ENCODE measurements at regions not wholly inside any gene's neighbourhood (a gene's known extent, or its start where the extent isn't known, plus 50 kb on each side); places are given as distances from the start of the nearest gene placed in this dataset.

DNA sequence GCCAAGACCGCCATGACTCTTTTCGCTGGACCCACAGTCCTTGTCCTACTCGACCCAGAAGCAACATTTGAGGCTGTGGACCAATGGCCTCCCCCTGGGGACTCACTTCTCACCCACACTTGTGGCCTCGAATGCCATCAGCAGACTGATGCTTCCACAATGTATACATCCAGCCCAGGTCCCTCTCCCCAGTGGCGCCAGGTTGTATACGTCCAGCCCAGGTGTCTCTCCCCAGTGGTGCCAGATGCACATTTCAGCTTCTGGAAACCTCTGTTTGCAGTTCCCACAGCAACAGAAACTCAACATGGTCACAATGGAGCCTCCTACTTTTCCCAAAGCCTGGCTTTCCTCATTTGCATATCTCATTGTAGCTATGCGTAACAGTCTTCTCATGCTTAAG, 210.5 kb upstream of the RNF32 start:
- TF ChIP-seq, protein P1, sequence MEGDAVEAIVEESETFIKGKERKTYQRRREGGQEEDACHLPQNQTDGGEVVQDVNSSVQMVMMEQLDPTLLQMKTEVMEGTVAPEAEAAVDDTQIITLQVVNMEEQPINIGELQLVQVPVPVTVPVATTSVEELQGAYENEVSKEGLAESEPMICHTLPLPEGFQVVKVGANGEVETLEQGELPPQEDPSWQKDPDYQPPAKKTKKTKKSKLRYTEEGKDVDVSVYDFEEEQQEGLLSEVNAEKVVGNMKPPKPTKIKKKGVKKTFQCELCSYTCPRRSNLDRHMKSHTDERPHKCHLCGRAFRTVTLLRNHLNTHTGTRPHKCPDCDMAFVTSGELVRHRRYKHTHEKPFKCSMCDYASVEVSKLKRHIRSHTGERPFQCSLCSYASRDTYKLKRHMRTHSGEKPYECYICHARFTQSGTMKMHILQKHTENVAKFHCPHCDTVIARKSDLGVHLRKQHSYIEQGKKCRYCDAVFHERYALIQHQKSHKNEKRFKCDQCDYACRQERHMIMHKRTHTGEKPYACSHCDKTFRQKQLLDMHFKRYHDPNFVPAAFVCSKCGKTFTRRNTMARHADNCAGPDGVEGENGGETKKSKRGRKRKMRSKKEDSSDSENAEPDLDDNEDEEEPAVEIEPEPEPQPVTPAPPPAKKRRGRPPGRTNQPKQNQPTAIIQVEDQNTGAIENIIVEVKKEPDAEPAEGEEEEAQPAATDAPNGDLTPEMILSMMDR (IDR thresholded peaks at IDR 0.05) = no peak
- no peaks in the 10 kb centered on the region for H3K4me1 Mint-ChIP-seq (ENCODE audit: low read depth)
- no peak for ATAC-seq (ENCODE audit: poor library complexity)
- no peak overlapping the region for H3K4me3 Mint-ChIP-seq
- H3K27me3 Mint-ChIP-seq = peaks cover 30% of the 10 kb centered on the region
- no peaks in the 10 kb centered on the region for H3K36me3 Mint-ChIP-seq (ENCODE audit: low read depth)
- H3K4me3 ChIP-seq (ENCODE audit: low read length) = no peak overlapping the region
- H3K27ac Mint-ChIP-seq = no peak overlapping the region
- H3K9me3 Mint-ChIP-seq = no peaks in the 10 kb centered on the region
- no peak overlapping the region for H3K27ac ChIP-seq (ENCODE audit: low read depth in 1 of 2, low read length in 2 of 2)
- no peak for DNase-seq
- H3K9me3 ChIP-seq (ENCODE audit: control insufficient read depth in 1 of 2, insufficient read depth in 1 of 2, low read length in 2 of 2) = peaks cover 0 to 8% of the 10 kb centered on the region in 2 experiments
- ChIA-PET POLR2A (no interaction called here), CTCF (no interaction called here)
- no peaks in the 10 kb centered on the region for H3K36me3 ChIP-seq (ENCODE audit: insufficient read depth, low read length)
- H3K27me3 ChIP-seq (ENCODE audit: control insufficient read depth in 1 of 2, insufficient read depth in 2 of 2, low read length in 2 of 2) = peaks cover 3% of the 10 kb centered on the region in 2 experiments
- no peaks in the 10 kb centered on the region for H3K4me1 ChIP-seq (ENCODE audit: insufficient read depth, low read length)
- intact Hi-C loops (cut with DNase I, micrococcal nuclease) = no loop called here

DNA sequence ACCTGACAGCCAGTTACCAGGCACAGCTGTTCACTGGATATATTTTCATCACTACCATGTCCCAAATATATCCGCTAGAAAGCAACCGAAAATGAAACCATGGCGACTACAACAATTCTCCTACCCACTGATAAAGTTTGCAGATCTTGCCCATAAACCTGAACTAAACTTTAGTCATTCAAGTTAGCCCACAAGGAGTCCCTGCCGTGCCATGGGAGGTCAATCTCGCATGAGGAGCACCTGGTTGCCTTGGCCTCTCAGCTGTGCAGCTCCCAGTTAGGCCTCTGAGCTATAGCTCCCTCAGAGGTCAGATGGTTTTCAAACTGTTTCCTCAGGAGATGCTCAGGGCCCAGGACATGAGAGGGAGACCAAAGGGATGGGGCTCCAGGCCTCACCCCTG, 211.1 kb upstream of the RNF32 start:
- TF ChIP-seq, protein P1 (IDR thresholded peaks at IDR 0.05) = no peak
- H3K27ac ChIP-seq (ENCODE audit: low read depth in 1 of 2, low read length in 2 of 2) = no peak overlapping the region
- H3K4me1 Mint-ChIP-seq (ENCODE audit: low read depth) = no peaks in the 10 kb centered on the region
- H3K9me3 ChIP-seq (ENCODE audit: control insufficient read depth in 1 of 2, insufficient read depth in 1 of 2, low read length in 2 of 2) = peaks cover 0 to 8% of the 10 kb centered on the region in 2 experiments
- H3K27me3 Mint-ChIP-seq = peaks cover 30% of the 10 kb centered on the region
- ChIA-PET CTCF (no interaction called here), POLR2A (no interaction called here)
- no peaks in the 10 kb centered on the region for H3K9me3 Mint-ChIP-seq
- no peak overlapping the region for H3K4me3 ChIP-seq (ENCODE audit: low read length)
- DNase-seq (no peak), ATAC-seq (ENCODE audit: poor library complexity) (no peak)
- no peaks in the 10 kb centered on the region for H3K36me3 ChIP-seq (ENCODE audit: insufficient read depth, low read length)
- H3K4me1 ChIP-seq (ENCODE audit: insufficient read depth, low read length) = no peaks in the 10 kb centered on the region
- peaks cover 3 to 9% of the 10 kb centered on the region in 2 experiments for H3K27me3 ChIP-seq (ENCODE audit: control insufficient read depth in 1 of 2, insufficient read depth in 2 of 2, low read length in 2 of 2)
- H3K27ac Mint-ChIP-seq = no peak overlapping the region
- no peaks in the 10 kb centered on the region for H3K36me3 Mint-ChIP-seq (ENCODE audit: low read depth)
- intact Hi-C loops (cut with DNase I, micrococcal nuclease) = no loop called here
- no peak overlapping the region for H3K4me3 Mint-ChIP-seq

DNA sequence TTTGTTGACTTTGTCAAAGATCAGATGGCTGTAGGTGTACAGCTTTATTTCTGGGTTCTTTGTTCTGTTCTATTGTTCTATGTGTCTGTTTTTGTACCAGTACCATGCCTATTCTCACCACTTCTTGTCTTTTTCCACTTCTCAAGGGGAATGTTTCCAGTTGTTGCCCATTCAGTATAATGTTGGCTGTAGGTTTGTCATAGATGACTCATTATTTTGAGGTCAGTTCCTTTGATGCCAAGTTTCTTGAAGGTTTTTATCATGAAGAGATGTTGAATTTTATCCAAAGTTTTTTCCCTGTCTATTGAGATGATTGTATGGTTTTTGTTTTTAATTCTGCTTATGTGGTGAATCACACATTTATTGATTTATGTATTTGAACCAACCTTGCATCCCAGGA, 216.7 kb upstream of the RNF32 start:
- peaks cover 3% of the 10 kb centered on the region for H3K9me3 Mint-ChIP-seq
- DNase-seq = no peak
- Histone ChIP-seq H3K36me3 (ENCODE audit: insufficient read depth, low read length) (no peaks in the 10 kb centered on the region), H3K9me3 (ENCODE audit: control insufficient read depth in 1 of 2, insufficient read depth in 1 of 2, low read length in 2 of 2) (peaks cover 3 to 7% of the 10 kb centered on the region in 2 experiments), H3K4me3 (ENCODE audit: low read length) (no peak overlapping the region), H3K27ac (ENCODE audit: low read depth in 1 of 2, low read length in 2 of 2) (no peak overlapping the region), H3K4me1 (ENCODE audit: insufficient read depth, low read length) (no peaks in the 10 kb centered on the region), H3K27me3 (ENCODE audit: control insufficient read depth in 1 of 2, insufficient read depth in 2 of 2, low read length in 2 of 2) (peaks cover 6 to 10% of the 10 kb centered on the region in 2 experiments)
- ATAC-seq (ENCODE audit: poor library complexity) = no peak
- no peaks in the 10 kb centered on the region for H3K4me1 Mint-ChIP-seq (ENCODE audit: low read depth)
- H3K27ac Mint-ChIP-seq = no peak overlapping the region
- TF ChIP-seq, protein P1 (IDR thresholded peaks at IDR 0.05) = no peak
- intact Hi-C loops (cut with DNase I, micrococcal nuclease) = no loop called here
- H3K36me3 Mint-ChIP-seq (ENCODE audit: low read depth) = no peaks in the 10 kb centered on the region
- H3K4me3 Mint-ChIP-seq = no peak overlapping the region
- peaks cover 45% of the 10 kb centered on the region for H3K27me3 Mint-ChIP-seq
- CTCF ChIA-PET = no interaction called here
- POLR2A ChIA-PET = no interaction called here

All from CD4-positive, alpha-beta T cell (primary cell).